ENCODE measurements at regions not wholly inside any gene's neighbourhood (a gene's known extent, or its start where the extent isn't known, plus 50 kb on each side); places are given as distances from the start of the nearest gene placed in this dataset.

DNA sequence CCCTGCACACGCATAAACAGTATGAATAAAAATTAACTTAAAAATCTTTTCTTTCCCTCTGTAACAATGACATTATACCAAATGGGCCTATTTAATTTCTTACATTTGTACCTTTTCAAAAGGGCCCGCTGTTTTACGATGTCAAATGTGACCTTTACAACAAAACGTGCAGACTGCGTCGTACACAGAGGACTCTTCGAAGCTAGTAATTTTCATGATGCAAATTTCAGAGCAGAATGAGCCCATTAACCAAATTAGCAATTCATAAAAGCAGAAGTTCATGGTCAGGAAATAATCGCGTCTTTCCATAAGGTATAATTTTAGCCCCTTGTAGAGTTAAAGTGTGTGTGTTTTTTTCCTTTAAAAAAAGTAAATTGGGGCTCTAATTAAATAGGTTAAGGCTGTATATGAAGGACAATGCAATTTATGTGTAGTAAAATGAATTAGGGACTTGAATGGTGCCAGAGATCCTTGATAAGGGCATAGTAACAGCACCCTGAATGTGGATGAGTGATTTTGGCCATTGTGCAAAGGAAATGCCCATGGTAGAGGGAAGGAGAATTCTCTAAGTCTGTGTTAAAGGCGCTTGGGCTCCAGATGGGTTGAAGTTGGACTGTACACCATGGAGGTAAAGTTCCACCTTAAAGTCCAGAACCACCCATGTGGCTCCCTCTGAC is 546.4 kb upstream of the EEF2KMT start:
- no peak for DNase-seq (ENCODE audit: low spot score)
- TF ChIP-seq, protein P1, sequence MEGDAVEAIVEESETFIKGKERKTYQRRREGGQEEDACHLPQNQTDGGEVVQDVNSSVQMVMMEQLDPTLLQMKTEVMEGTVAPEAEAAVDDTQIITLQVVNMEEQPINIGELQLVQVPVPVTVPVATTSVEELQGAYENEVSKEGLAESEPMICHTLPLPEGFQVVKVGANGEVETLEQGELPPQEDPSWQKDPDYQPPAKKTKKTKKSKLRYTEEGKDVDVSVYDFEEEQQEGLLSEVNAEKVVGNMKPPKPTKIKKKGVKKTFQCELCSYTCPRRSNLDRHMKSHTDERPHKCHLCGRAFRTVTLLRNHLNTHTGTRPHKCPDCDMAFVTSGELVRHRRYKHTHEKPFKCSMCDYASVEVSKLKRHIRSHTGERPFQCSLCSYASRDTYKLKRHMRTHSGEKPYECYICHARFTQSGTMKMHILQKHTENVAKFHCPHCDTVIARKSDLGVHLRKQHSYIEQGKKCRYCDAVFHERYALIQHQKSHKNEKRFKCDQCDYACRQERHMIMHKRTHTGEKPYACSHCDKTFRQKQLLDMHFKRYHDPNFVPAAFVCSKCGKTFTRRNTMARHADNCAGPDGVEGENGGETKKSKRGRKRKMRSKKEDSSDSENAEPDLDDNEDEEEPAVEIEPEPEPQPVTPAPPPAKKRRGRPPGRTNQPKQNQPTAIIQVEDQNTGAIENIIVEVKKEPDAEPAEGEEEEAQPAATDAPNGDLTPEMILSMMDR (IDR thresholded peaks at IDR 0.05; ENCODE audit: extremely low read depth, missing control alignments), result no peak

DNA sequence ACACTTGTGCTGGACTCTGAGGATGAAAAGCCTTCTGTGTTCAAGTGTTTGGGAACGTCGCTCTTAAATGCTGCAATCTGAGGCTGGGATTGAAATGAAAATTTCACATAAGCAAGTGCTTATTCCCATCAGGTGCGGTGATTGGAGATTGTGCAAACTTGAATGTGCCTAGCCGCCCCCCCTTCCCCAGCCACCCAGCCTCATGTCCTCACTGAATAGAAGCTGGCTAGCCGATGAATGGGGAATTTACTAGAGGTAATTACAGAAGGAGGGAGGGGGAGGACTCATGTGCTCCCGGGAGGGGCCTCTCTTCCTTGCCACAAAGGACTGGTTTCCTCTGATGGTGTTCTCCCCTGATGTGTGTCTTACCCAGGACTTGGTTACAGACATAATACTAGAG is 544.8 kb upstream of the EEF2KMT start:
- DNase-seq (ENCODE audit: low spot score), result no peak
- TF ChIP-seq, protein P1 (IDR thresholded peaks at IDR 0.05; ENCODE audit: extremely low read depth, missing control alignments), result no peak

DNA sequence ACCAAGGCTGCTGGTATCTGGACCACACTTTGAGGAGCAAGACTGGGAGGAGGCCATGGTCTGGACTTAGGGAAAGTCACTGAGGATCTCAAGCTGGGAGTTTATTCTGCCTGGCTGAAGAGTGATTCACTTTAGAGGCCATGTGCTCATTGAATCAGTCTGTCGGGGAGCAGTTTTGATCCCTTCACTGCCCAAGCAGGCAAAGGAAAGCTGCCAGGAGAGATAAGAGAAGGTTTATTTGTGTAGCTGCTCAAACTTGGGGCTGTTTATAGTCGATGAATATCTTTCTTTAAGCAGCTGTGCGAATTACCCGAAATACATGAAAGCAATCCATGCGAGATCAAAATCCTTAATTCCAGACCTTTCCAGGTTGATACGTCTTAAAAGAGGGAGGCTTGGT is 544.4 kb upstream of the EEF2KMT start:
- DNase-seq (ENCODE audit: low spot score), result no peak
- TF ChIP-seq, protein P1 (IDR thresholded peaks at IDR 0.05; ENCODE audit: extremely low read depth, missing control alignments), result no peak

DNA sequence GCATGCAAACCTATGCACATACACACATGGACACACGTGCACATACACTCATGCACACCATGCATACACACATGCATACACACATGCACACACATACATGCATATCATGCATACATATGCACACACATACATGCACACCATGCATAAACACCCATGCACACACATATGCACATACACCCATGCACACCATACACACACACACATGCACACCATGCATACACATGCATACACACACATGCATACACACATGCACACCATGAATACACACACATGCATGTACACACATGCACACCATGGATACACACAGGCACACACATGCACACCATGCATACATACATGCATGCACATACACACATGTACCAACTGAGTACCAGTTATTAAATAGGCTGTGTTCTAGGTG is 543.3 kb upstream of the EEF2KMT start:
- DNase-seq (ENCODE audit: low spot score), result no peak
- TF ChIP-seq, protein P1 (IDR thresholded peaks at IDR 0.05; ENCODE audit: extremely low read depth, missing control alignments), result no peak

DNA sequence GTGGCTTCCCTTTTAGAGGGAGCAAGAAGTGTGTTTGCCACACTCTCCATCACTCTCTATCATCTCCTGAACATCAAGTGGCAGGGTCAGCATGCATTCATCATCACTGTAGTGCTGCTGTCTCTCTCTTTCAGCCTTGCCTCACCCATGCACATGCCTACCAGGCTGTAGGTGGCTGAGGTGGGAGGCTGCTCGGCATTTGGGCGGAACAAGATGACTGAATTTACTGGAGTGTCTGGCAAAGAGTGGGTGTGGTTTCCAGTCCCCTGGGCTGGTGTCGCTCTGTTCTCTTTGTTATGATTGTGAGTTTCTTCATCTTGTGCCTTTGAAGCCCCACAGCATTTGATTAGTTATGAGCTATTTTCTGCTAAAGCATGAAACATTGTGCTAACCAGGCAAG is 541.9 kb upstream of the EEF2KMT start:
- TF ChIP-seq, protein P1 (IDR thresholded peaks at IDR 0.05; ENCODE audit: extremely low read depth, missing control alignments), result no peak
- no peak for DNase-seq (ENCODE audit: low spot score)

DNA sequence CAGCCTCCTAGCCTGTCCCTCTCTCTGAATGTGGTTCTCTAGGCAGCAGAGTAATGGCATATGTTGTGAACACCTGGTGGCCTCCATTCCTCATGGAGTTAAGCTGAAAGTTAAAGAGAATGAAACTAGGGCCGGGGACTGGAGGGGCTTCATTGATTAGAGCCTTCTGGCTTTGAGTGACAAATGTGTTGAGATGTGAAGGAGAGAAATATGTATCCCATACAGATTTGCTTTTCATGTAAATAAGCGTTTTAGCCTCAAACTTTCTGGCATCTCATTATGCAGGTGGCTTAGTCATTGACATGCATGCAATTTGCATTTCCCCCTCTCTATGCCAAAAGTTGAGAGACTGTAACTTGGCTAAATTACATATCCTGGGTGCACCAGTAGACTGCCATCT is 537.7 kb upstream of the EEF2KMT start:
- TF ChIP-seq, protein P1 (IDR thresholded peaks at IDR 0.05; ENCODE audit: extremely low read depth, missing control alignments), result no peak
- DNase-seq (ENCODE audit: low spot score), result no peak

DNA sequence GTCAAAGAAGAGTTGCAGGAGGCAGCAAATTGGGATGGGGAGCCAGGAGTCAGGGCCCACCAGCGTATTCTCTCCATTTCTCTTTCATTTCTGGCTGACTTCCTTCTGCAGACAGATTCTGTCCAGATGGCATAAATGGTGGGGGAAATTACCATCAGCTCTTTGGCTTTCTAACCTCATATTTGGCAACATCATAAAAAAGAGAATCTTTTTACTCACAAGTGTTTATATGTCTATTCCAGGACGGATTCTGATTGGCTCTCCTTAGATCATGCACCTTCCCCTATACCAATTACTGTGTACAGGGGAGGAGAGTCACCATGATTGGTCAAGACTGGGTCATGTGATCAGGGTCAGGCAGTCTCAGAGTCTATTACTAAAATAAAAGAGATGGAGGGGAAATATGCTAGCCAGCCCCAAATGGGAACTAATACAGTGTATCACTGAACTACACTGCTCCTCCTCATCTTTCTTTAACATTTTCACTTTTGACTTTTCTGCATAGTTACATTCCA is 537.1 kb upstream of the EEF2KMT start:
- TF ChIP-seq, protein P1 (IDR thresholded peaks at IDR 0.05; ENCODE audit: extremely low read depth, missing control alignments), result no peak
- no peak for DNase-seq (ENCODE audit: low spot score)

Measured in GM20000 (cell line).